Ascending aorta (tissue), 2 donors: ENCODE measurements at regions not wholly inside any gene's neighbourhood (a gene's known extent, or its start where the extent isn't known, plus 50 kb on each side); places are given as distances from the start of the nearest gene placed in this dataset.

Experiments
- DNase-seq, 2 donors: peaks; one replicate each; pipeline ENCODE4 v3.0.0-alpha.2; 2019; ENCODE audit warnings: low spot score in 2 of 2
- H3K27ac ChIP-seq, 2 donors: fragments of 200-600 bp; sonication (generic); one replicate each; pipeline ENCODE4 v1.5.1; 2016 to 2017; ENCODE audit warnings: mild to moderate bottlenecking in 1 of 2
- H3K27me3 ChIP-seq: fragments of 200-600 bp; sonication (generic); one replicate; pipeline ENCODE4 v1.5.1; 2017
- H3K36me3 ChIP-seq, 2 donors: fragments of 200-600 bp; sonication (generic); one replicate each; pipeline ENCODE4 v1.5.1; 2016
- H3K4me1 ChIP-seq, 2 donors: fragments of 200-600 bp; sonication (generic); one replicate each; pipeline ENCODE4 v1.5.1; 2016 to 2017; ENCODE audit warnings: mild to moderate bottlenecking in 1 of 2
- H3K4me3 ChIP-seq, 2 donors: fragments of 200-600 bp; sonication (generic); one replicate each; pipeline ENCODE4 v1.5.1; 2016 to 2017; ENCODE audit warnings: mild to moderate bottlenecking in 1 of 2
- H3K9me3 ChIP-seq, 2 donors: fragments of 200-600 bp; sonication (generic); one replicate each; pipeline ENCODE4 v1.5.1; 2016
- intact Hi-C: fragments of 100-400 bp; cut with DNase I; formaldehyde crosslinking; loops from one replicate; pipeline ENCODE4 v1.15.1; 2023
- TF ChIP-seq, protein P1 (sequence below), 3 experiments: fragments of 200-600 bp in 2 of 3; fragments of 450-650 bp in 1 of 3; sonication (generic) in 2 of 3; IDR thresholded peaks; one replicate each; pipeline ENCODE4 v1.5.1; 2016 to 2019; ENCODE audit warnings: antibody characterized with exemption in 3 of 3, mild to moderate bottlenecking in 1 of 3, moderate library complexity in 1 of 3

DNA sequence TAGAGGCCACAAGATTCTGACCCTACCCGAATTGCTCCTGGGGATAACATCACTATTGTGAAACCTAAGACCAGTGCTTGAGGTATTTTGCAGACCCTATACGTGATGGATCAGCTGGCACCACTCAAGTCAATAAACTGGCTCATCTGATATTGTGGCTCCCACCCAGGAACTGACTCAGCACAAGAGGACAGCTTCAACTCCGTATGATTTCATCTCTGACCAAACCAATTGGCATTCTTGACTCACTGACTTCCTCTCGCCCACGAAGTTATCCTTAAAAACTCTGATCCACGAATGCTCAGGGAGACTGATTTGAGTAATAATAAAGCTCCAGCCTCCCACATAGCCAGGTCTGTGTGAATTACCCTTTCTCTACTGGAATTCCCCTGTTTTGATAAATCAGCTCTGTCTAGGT is 1036.1 kb upstream of the TMEM132C start:
- DNase-seq: no peak

GRCh38 chr12:127231371-127231770 is 1035.6 kb upstream of the TMEM132C start:
- DNase-seq: no peak
- TF ChIP-seq, protein P1, sequence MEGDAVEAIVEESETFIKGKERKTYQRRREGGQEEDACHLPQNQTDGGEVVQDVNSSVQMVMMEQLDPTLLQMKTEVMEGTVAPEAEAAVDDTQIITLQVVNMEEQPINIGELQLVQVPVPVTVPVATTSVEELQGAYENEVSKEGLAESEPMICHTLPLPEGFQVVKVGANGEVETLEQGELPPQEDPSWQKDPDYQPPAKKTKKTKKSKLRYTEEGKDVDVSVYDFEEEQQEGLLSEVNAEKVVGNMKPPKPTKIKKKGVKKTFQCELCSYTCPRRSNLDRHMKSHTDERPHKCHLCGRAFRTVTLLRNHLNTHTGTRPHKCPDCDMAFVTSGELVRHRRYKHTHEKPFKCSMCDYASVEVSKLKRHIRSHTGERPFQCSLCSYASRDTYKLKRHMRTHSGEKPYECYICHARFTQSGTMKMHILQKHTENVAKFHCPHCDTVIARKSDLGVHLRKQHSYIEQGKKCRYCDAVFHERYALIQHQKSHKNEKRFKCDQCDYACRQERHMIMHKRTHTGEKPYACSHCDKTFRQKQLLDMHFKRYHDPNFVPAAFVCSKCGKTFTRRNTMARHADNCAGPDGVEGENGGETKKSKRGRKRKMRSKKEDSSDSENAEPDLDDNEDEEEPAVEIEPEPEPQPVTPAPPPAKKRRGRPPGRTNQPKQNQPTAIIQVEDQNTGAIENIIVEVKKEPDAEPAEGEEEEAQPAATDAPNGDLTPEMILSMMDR (IDR thresholded peaks at IDR 0.05): no peak
- Histone ChIP-seq H3K36me3 (no peaks in the 10 kb centered on the region), H3K9me3 (no peaks in the 10 kb centered on the region), H3K4me1 (no peaks in the 10 kb centered on the region), H3K4me3 (no peak overlapping the region), H3K27ac (no peak overlapping the region), H3K27me3 (no peaks in the 10 kb centered on the region)
- intact Hi-C loops: no loop called here

More for the DNA sequence above, 1036.1 kb upstream of the TMEM132C start:
- intact Hi-C loops: no loop called here
- Histone ChIP-seq H3K36me3 (no peaks in the 10 kb centered on the region), H3K27me3 (no peaks in the 10 kb centered on the region), H3K4me3 (no peak overlapping the region), H3K27ac (no peak overlapping the region), H3K4me1 (no peaks in the 10 kb centered on the region), H3K9me3 (no peaks in the 10 kb centered on the region)
- TF ChIP-seq, protein P1 (IDR thresholded peaks at IDR 0.05): no peak

DNA sequence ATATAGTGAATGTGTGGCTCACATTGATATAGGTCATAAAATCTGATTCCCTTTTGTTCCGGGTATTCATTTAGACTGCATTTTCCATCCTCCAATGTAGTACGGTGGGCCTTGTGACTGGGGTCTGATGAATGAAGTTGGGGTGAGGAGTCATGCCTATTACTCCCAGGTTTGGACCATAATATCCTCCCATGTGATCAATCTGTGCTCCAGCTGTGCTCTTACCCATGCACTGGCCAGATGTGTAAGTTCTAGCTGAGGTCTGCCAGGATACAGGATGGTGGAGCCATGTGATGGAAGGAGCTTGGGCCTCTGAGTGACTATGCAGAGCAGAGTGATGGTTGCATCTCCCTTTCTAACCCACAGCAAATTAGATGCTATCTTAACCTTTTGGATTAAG is 1034.0 kb upstream of the TMEM132C start:
- TF ChIP-seq, protein P1 (IDR thresholded peaks at IDR 0.05): no peak
- no peaks in the 10 kb centered on the region for H3K27me3 ChIP-seq

DNA sequence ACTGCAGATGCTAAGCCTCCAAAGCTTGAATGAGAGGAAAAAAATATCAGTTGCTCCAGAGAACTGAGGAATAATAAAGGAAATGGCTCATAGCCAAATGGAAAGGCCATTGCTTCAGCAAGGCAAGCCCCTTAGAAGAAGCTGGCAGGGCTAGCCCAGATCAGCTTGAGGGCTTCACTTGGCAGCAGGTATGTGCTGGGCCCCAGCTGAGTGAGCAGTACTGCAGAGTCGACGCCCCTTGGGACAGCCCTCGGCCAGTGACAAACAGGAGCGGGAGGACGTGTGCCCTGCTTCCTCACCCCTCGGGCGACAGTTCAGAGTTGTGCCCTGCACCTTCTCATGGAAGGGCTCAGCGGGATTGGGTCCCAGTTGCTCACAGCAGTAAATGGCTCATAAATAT is 1031.2 kb upstream of the TMEM132C start:
- intact Hi-C loops: no loop called here
- Histone ChIP-seq H3K9me3 (no peaks in the 10 kb centered on the region), H3K27me3 (no peaks in the 10 kb centered on the region), H3K36me3 (no peaks in the 10 kb centered on the region), H3K4me1 (no peaks in the 10 kb centered on the region), H3K27ac (no peak overlapping the region), H3K4me3 (no peak overlapping the region)
- no peak for DNase-seq
- TF ChIP-seq, protein P1 (IDR thresholded peaks at IDR 0.05): no peak

More for the DNA sequence above, 1034.0 kb upstream of the TMEM132C start:
- no peaks in the 10 kb centered on the region for H3K36me3 ChIP-seq
- DNase-seq: no peak
- no peaks in the 10 kb centered on the region for H3K4me1 ChIP-seq
- H3K9me3 ChIP-seq: no peaks in the 10 kb centered on the region
- H3K27ac ChIP-seq: no peak overlapping the region
- no peak overlapping the region for H3K4me3 ChIP-seq
- intact Hi-C loops: no loop called here

- Histone ChIP-seq H3K4me3 (no peak overlapping the region), H3K9me3 (no peaks in the 10 kb centered on the region), H3K4me1 (no peaks in the 10 kb centered on the region), H3K27me3 (no peaks in the 10 kb centered on the region), H3K27ac (no peak overlapping the region), H3K36me3 (no peaks in the 10 kb centered on the region)
- no peak for DNase-seq
- intact Hi-C loops: no loop called here
- TF ChIP-seq, protein P1 (IDR thresholded peaks at IDR 0.05): no peak
These were observed 1030.5 kb upstream of the TMEM132C start for GRCh38 chr12:127236491-127236890.

GRCh38 chr12:127237151-127237550 is 1029.8 kb upstream of the TMEM132C start:
- intact Hi-C loops: no loop called here
- no peak for DNase-seq
- no peaks in the 10 kb centered on the region for H3K4me1 ChIP-seq
- no peaks in the 10 kb centered on the region for H3K9me3 ChIP-seq
- H3K4me3 ChIP-seq: no peak overlapping the region
- H3K27ac ChIP-seq: no peak overlapping the region
- TF ChIP-seq, protein P1 (IDR thresholded peaks at IDR 0.05): no peak
- H3K27me3 ChIP-seq: no peaks in the 10 kb centered on the region
- no peaks in the 10 kb centered on the region for H3K36me3 ChIP-seq
